Stimulated activated CD4-positive, alpha-beta T cell treated with anti-CD3 and anti-CD28 coated beads, Interleukin-4, amount 100 ng/mL, for 1 hour (primary cell): ENCODE measurements at regions not wholly inside any gene's neighbourhood (a gene's known extent, or its start where the extent isn't known, plus 50 kb on each side); places are given as distances from the start of the nearest gene placed in this dataset.

Source experiments
- DNase-seq: peaks from one replicate; pipeline ENCODE4 v3.0.0-alpha.2; 2020

DNA sequence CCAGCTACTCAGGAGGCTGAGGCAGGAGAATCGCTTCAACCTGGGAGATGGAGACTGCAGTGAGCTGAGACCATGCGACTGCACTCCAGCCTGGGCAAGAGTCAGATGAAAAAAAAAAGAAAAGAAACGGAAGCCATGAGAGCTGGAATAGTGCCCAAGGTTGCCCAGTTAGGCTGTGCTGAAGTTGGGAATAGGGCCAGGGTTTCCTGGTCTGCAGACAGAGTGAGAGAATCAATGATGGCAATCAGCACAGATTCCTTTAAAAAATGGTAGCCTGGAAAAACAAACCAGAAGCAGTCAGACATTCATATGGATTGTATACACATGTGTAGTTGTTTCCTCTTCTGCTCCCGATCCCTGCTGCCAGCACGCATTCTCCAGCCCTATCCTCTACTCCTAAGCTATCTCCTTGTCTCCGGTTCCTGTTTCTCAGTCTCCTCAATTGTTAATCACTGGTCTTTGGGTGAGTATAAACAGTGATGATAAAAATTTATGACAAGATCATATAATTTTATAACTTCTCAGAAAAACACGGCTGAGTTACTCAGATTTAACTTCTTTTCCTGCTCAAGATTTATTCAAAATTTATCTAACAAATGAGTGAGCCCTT lies 316.2 kb upstream of the UMPS start:
- no peak for DNase-seq

DNA sequence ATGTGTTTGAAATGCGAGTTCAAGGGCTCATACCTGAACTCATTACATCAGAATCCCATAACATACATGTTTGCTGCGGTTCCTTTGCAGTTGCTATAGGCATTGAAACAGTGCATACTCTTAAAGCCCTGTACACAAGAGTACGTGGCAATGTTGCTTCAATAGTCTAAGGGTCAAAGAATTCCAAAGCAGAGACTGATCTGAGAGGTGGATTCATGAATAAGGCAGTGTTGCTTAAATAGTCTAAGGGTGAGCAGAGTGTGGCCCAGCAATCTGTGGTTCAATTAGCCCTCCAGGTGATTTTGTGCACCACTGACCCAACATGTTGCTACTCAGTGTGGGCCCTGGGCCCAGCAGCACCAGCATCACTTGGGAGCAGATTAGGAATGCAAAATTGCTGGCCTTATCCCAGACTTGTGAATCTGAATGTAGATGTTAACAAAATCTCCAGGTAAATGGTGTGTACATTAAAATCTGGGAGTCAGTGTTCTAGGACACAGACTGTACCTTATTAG lies 314.7 kb upstream of the UMPS start:
- no peak for DNase-seq

DNA sequence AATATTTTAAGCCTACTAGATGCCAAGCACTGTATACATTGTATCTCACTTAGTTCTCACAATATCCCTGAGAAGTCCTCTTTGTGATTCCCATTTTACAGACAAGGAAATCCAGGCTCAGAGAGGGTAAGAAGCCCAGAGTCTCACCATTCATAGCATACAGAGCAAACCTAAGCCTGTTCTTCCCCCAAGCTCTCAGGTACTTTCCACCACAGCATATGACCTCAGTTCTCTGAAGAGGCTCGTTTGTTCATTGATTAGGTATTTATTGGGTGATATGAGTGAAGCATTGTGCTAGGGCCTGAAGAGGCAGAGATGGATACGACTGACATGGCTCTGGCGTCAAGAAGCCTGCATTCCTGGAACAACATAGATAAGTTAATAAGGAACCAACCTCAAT lies 310.9 kb upstream of the UMPS start:
- no peak for DNase-seq

DNA sequence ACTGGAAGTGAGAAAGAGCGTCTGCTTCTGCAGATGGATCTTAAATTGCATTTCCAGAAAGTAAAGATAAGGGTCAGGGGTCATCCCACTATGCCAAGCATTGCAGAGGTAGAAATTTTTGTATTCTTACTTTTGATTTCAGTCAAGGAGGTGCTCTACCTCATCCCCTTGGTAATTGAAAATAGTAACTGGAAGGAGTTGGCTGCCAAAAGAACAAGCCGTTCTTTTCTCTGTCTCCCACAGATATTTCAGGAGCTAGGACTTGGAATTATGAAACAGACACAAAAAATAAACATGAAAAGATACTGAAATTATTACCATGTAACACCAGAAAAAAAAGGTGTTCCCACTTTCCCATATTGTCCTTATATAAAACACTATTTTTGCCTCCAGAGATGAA lies 309.9 kb upstream of the UMPS start:
- DNase-seq, result no peak

DNA sequence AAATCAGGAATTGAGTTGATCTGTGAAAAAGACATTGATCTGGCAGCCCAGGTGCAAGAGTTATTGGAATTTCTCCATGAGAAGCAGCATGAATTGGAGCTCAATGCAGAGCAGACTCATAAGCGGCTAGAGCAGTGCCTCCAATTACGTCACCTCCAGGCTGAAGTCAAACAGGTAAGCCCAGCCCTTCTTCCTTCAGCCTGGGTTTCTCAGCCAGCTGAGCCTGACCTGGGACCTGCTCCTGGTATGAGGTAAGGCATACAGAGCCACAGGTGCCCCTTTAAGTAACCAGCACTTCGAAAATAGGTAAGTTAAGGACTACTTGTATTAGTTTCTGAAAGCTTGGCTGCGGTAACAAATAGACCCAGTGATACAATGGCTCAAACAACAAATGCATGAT lies 307.4 kb upstream of the UMPS start:
- DNase-seq, result no peak

DNA sequence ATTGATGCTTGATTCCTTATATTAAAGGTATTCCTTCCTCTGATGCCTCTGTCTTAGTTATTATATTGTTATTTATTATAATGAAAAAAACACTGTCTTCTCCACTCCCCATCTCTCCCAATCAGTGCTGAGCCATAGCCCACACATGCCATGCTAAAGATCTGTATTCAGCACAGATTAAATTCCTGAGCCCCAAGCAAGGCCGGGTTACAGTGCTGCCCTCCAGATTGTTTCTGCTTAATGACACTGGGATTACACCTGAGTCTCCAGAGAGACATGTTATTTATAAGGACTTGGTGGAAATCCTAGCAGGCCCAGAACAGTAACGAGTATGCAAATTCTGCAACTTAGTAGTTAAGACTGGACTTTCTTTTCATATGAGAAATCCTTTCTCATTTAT lies 305.9 kb upstream of the UMPS start:
- DNase-seq, result no peak

DNA sequence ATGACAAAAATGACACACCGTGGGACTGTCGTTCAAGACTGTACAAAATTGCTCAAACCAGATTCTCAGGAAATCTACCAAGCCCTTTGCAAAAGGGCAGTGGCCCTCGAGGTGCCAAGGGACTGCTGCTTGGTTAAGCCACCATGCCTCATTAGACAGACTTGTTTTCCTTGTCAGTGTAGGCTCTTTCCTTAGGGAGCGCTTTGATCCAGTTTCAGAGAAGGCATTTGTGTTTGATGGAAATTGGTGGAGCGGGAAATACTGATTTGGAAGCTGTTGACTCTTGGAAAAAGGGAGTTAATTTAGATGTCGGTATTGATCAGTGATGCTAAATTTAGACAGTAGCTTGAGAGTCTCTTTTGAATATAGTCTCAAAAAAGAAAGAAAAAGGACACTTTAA lies 304.3 kb upstream of the UMPS start:
- DNase-seq, result no peak

DNA sequence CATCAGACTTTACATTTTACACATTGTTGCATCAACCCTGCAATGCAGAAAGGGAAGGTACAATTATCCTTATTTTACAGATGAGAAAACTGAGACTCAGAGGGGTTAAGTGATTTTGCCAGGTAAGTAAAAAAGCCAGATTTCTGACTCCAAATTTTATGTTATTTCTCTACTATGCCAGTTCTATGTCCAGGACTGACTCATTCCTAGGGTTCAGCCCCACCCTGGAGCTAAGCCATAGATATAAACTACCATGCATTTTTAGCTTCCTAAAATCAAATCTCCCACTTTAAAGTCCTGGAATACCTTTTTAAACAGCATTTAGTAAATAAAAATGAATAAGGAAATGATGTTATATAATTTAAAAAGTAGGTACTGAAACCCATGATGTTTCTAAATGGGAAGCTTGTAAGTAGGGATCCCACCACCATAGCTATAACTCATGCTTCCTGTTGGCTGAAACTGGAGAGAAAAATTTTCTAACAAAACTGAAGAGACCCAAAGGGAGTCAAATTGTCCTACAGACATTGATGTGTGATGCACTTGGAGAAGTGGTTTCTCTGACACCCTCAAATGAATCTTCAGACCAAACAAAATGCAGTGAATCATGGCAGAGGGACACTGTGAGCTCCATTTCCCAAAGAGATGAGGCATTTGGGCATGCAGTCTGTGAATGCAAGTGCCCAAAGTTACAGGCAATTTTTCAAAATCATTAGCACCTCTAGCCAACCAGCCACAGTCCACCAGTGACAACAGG lies 301.7 kb upstream of the UMPS start:
- no peak for DNase-seq

DNA sequence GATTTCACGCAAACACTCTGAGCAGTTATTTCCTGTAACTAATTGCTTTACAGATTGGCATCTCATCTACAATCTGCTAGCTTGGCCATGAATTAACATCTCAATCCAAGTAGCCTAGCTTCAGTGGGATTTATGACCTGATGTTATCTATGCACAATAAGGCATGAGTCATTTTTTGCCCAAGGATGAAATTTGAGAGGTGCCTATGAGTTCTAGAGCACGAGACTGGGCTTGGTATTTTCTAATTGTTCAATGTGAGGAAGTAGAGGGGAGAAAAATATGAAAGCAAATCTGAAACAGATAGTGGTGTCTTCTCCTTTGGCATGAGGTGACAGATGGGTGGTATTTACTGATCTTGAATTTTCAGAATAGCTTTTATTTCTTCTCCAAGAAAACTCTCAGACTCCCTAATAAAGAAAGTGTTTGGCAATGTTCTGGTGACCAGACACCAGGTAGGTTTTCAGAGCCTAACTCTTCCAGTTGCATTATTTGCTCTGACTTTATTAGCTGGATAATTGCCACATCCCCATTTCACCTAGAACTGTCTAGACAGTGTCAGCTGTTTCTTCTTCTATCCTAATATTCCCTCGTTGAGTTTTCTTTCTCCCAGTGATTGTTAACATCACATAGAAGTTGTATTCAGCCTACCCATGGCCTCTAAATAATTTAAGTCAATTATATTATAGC lies 301.0 kb upstream of the UMPS start:
- DNase-seq, result no peak

DNA sequence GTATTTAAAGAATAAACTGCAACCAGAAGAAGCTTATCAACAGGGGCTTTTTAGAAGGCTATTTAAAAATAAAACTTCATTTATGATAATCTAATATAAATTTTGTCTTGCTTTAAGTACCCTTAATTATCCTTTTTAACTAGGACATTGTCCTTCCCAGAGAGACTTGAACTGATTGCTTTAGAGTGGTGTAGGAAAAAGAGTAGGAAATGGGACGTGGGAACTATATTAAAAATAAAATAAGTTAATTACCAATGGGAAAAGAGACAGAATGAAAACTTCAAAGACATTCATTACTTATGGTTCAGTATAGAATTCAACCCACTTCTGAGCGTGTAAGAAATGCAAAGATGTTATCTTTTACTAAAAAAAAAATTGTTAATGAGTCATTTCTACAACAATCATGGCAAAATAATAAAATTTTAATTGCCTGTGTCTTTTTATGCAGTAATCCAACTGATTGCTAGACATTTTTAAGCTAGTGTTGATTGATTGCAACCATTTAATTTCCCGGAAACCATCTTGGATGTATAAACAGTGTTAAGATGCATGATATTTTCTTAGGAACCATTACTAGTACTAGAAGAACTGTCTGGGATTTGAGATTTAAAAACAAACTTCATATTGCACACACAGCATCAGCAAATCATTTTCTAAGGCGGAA lies 298.8 kb upstream of the UMPS start:
- no peak for DNase-seq

DNA sequence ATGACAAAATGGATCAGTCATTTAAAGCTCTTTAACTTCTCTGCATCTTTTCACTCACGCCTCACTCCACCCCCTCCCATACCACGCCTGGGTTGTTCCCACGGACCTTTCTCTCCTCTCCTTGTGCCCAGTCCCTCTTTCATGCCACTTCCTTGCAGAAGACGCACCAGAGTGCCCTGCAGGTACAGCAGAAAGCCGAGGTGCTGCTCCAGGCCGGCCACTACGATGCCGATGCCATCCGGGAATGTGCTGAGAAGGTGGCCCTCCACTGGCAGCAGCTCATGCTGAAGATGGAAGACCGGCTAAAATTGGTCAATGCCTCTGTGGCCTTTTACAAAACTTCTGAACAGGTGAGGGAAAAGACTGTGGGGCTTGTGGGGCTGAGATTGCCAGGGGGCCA lies 296.1 kb upstream of the UMPS start:
- DNase-seq, result no peak

DNA sequence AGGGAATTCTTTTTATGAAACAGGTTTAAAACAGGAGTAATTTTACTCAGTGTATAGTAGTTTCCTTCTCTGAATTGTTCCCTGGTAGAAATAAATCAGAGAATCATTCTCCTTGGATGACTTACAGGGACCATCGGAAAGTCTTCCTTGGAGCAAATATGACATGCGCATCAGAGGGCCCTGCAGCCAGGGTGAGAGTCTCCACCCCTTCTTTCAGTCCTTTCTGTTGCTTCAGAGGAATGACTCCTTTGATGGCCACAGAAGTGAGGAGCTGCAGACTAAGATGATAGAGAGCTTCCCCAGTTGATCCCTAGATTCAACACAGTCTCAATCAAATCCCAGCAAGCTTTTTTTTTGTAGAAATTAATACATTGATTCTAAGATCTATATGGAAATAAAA lies 294.8 kb upstream of the UMPS start:
- DNase-seq, result no peak

DNA sequence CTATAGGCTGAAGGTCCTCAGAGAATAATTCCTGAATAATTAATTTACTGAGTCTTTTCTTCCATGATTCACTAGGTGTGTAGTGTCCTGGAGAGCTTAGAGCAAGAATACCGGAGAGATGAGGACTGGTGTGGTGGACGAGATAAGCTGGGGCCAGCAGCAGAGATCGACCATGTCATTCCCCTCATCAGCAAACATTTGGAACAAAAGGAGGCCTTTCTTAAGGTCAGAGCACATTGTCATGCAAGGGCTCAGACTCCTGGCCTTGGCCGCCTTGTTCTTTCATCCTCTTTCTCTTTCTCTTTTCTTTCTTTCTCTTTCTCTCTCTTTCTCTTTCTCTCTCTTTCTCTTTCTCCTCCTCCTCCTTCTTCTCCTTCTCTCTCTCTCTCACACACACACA lies 291.4 kb upstream of the UMPS start:
- no peak for DNase-seq

DNA sequence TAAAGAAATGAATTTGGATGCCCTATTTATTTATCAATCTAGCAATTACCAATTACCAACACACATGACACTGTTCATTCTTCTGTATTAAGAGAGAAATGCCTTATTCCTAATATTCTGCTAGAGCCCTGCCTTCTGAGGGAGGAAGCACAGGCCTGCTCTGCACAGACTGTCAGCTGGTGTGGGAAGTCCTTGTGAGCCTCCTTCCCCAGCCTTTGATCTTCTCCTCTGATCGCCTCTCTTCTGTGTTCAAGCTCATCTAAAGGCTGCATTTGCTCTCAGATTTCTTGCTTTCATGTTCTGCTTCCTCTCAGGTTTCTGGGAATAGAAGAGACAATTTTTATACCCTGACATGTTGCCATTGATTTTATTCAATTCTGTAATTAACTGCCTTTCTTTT lies 290.6 kb upstream of the UMPS start:
- no peak for DNase-seq

DNA sequence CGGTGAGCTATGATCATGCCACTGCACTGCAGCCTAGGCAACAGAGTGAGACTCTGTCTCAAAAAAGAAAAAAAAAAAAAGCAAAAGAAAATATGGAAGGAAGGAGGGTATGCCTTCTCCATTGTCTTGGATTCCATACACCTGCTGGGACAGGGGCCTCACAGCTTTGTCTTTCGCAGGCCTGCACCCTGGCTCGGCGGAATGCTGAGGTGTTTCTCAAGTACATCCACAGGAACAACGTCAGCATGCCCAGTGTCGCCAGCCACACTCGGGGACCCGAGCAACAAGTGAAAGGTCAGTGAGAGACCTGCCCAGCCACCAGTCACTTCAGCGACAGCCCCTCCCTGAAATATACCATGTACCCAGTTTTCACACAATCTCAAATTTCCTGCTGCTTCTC lies 288.5 kb upstream of the UMPS start:
- no peak for DNase-seq

DNA sequence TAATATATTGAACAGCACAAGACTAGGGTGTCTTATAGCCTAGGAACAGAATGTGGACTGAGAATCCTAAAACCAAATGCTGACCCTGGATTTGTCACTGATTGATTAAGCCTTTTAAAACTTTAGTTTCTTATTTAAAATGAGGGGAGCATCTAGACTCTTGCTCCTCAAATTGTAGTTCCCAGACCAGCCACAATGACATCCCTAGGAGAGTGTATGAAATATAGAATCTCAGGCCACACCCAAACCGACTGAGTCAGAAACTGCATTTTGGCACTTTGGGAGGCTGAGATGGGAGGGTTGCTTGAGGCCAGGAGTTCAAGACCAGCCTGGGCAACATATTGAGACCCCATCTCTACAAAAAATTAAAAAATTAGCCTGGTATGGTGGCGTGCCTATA lies 287.8 kb upstream of the UMPS start:
- DNase-seq, result no peak

DNA sequence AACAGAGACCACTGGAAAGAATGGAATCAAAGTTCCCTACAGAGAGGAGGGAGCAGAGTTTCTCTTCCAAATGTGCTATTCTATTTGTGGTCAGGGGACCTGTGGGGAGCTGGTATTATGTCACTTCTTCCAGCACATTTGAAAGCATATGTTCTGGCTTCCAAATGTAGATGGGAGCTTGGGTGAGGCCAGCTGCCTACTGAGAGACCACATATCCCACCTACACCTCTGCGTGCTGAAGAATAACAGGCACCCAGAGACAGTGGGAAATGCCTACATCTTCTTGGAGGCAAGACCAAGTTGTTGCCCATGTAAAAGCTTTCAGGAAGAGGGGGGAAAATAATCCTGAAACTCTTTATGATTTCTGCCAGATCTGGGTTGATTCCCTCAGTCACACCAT lies 286.8 kb upstream of the UMPS start:
- DNase-seq, result no peak

DNA sequence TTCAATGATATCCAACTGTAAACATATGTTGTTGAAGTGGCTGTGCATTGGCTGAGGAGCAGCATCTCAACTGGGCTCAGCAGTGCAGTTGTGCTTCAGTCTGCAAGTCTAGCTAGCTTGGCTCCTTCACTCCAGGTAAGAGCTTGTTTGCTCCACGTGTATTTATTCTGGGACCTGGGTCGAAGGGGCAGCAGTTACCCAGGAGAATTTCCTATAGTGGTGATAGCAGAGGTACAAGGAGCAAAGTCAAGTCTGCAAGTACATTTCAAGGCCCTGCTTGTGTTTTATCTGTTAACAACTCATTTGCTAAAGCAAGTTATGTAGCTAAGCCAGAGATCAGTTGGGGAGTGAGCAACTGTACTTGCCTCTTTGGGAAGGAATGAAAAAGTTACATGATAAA lies 286.2 kb upstream of the UMPS start:
- DNase-seq, result no peak

DNA sequence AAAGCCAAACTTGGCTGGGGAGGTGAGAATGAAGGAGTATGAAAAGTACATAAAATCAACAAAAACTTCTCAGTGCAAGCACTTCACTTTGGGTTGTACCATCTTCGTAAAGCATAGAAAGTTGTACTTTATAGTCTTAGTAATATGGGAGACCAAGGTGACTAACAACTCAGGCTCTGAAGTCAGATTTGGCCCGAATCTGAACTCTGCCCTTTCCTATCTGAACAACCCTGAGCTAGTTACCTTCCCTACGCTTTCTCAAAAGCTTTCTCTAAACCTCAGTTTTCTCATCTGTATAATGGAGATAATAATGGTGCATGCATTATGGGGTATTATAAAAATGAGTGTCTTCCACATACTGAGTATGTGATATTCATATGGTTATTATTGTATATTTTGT lies 285.4 kb upstream of the UMPS start:
- no peak for DNase-seq

DNA sequence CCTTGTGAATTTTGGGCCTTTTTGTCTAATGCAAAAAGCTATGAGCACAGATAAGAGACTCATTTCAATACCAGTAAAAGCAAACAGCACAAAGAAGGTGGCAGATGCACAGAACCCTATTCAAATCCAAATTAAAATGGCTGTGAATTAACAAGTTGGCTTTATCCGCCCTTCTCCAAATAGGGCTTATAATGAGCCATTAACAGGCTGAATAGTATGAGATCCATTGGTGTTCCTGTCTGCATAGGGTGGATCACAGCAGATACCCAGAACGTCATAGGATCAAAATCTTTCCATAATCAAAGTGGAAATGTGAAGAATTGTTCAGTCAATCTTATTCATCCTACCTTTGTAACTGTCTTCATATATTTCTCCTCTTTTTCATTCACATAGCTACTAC lies 282.4 kb upstream of the UMPS start:
- DNase-seq, result no peak

DNA sequence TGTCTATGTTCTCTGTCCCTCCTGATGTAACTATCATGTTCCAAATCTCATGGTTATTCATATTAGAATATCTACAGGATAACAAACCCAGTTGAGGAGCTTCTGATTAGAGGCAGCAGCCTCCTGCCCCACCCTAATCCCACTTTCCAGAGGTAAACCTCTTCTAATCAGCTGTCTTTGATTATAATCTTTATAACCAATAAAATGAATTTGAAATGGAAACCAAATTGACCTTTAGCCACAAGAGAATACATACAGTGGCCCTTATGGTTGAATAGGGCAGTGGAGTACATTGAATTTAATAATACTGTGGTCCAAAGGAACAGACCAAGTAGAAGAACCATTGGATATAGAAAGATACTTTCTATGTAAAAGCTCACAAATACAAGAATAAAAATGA lies 281.3 kb upstream of the UMPS start:
- DNase-seq, result no peak

DNA sequence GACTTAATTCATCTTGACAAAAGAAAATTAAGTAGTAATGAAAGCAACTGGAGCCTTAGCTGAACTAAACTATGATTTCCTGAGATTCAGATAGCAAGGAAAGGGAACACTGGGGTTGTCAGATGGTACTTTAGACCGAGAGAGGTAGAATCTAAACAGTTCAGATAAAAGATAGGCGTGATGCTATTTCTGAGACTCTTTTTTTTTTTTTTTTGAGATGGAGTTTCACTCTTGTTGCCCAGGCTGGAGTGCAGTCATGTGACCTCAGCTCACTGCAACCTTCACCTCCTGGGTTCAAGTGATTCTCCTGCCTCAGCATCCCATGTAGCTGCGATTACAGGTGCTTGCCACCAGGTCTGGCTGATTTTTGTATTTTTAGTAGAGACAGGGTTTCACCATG lies 279.9 kb upstream of the UMPS start:
- DNase-seq, result no peak

DNA sequence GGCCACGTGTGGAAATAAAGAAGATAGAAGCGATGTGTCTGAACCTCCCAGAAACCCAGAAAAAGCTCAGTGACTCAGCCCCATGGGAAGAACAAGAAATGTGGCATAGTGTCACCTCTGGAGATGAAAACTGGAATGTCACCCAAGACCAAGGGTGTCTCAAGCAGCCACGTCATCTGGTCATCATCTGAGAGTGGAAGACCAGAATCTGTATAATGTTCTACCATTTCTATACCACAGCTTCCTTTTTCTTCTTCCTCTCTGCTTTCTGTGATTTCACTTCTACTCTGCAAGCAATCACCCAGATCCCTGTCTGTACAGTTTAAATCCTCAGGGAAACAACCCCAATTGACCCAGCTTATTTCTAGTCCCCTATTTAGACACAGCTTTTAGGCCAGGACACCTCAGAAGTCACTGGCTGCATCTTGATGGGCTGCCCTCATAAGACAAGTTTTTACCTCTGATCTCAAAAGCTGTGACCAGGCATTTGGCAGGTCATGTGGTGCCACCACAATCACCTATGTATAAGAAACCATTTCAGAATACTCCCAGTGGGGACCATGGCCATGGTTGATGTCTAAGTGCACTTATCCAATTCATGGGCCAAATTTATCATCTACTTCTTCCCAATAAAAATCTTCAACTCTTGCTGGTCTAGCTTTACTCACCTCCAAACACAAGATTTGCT lies 278.5 kb upstream of the UMPS start:
- no peak for DNase-seq
